GM10248 (cell line): ENCODE measurements at regions not wholly inside any gene's neighbourhood (a gene's known extent, or its start where the extent isn't known, plus 50 kb on each side); places are given as distances from the start of the nearest gene placed in this dataset.

Source experiments
- CTCF ChIA-PET: fragments of 300-600 bp; sonication (Branson Sonifier 250); formaldehyde crosslinking; extraction: SDS; loops from one replicate; lab custom pipeline; 2021; ENCODE audit warnings: antibody characterized with exemption; lab: Yijun Ruan, JAX
- POLR2A ChIA-PET: fragments of 350-650 bp; sonication (Branson Sonifier 250); formaldehyde crosslinking; extraction: SDS; loops from one replicate; lab custom pipeline; 2020; ENCODE audit warnings: antibody characterized with exemption; lab: Yijun Ruan, JAX
- DNase-seq: peaks from one replicate; pipeline ENCODE4 v3.0.0; 2012; ENCODE audit errors: extremely low spot score
- TF ChIP-seq, protein P1 (sequence below): IDR thresholded peaks from 2 replicates; pipeline ENCODE4 v1.5.1; 2012; ENCODE audit warnings: mild to moderate bottlenecking, low read depth; ENCODE audit errors: extremely low read depth, missing control alignments, control extremely low read depth

DNA sequence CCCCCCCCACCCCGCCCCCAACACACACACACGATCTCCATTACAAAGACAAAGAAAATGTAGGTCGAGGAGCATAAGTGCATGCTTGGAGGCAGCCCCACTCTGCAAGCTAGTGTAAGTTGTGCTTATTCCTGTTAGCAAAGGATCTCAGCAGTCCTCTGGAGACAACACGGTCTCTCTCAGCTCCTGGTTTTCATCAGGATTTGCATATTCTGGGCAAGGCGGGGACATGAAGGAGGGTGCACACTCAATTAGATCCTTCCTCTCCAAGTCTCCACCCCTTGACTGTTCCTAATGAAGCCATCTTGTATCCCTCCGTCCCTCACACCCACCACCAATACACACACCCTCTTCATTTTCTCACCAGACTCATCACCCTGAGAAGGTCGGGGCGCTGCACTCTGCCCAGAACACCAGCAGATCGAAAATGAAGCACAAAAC lies 63.8 kb downstream of the MRPL46 start:
- ChIA-PET POLR2A (no interaction called here), CTCF (no interaction called here)
- TF ChIP-seq, protein P1, sequence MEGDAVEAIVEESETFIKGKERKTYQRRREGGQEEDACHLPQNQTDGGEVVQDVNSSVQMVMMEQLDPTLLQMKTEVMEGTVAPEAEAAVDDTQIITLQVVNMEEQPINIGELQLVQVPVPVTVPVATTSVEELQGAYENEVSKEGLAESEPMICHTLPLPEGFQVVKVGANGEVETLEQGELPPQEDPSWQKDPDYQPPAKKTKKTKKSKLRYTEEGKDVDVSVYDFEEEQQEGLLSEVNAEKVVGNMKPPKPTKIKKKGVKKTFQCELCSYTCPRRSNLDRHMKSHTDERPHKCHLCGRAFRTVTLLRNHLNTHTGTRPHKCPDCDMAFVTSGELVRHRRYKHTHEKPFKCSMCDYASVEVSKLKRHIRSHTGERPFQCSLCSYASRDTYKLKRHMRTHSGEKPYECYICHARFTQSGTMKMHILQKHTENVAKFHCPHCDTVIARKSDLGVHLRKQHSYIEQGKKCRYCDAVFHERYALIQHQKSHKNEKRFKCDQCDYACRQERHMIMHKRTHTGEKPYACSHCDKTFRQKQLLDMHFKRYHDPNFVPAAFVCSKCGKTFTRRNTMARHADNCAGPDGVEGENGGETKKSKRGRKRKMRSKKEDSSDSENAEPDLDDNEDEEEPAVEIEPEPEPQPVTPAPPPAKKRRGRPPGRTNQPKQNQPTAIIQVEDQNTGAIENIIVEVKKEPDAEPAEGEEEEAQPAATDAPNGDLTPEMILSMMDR, result no peak
- no peak for DNase-seq

GRCh38 chr15:88401996-88402656 lies 65.1 kb downstream of the MRPL46 start:
- ChIA-PET POLR2A (no interaction called here), CTCF (interaction anchor here (1.0 to 1.7 kb wide), 2 partner anchors 47 to 53 kb away, joined by 3 read pairs; no protein-coding TSS in a partner anchor)
- TF ChIP-seq, protein P1, result no peak
- DNase-seq, result no peak

DNA sequence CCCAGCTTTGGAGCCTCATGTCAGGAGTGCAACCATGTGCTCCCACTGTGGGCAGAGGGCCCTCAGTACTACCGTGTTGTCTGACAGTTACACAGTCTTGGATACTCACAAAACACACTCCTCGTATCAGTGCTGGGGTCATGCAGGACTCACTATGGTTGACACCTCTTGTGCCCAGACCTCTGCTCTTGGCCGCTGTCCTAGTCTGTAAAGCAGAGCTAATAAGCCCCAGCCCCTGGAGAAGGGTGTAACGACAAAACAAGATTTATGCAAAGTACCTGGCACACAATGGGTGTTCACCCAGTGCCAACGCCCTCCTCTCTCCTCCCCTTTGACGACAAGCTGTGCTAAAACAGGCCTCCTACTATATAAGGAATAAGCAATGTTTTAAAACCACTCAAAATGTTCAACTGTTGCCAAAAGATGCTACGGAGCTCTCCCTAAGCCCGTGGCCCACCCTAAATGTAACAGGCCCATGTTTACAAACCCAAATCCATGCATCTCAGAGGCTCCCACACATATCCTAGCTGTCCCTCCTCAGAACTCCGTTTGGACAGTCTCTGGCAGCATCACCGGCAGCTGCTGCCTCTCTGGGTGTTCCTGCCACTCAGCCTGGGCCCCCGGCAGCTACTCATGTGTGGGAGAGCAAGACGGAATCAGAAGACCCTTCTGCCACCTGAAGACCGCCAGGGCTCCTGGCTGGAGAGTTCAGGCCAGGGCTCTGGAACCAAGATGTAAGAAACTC lies 65.8 kb downstream of the MRPL46 start:
- POLR2A ChIA-PET, result no interaction called here

DNA sequence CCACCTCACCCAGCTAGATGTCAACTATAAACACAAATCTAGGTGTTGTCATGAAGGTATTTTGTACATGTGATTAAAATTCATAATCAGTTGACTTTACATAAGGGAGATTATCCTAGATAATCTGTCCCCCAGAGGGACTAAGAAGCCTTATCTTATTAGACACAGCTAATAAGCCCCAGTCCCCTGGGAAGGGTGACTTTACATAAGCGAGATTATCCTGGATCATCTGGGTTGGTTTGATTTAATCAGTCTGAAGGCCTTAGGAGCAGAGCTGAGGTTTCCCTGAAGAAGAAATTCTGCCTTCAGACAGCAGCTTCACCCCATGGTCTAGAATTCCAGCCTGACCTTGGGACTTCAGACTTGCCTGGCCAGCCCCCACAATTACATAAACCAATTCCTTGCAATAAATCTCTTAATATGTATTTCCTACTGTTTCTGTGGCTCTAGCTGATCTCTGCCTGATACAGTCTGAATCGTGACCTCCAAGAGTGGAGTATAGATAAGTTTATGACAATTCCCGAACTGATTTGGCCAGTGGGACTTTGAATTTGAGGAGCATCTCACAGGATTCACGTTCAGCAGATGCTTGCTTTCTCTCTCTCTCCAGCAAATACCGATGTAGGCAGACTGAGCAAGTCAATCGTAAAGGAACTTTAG lies 66.5 kb downstream of the MRPL46 start:
- CTCF ChIA-PET, result interaction anchor here (1.7 kb wide), 1 partner anchor 45 kb away, joined by 3 read pairs; no protein-coding TSS in a partner anchor
- TF ChIP-seq, protein P1, result no peak
- no peak for DNase-seq
- POLR2A ChIA-PET, result no interaction called here

More for the DNA sequence above, 65.8 kb downstream of the MRPL46 start:
- DNase-seq, result no peak
- TF ChIP-seq, protein P1, result no peak
- CTCF ChIA-PET, result interaction anchor here (1.0 to 1.7 kb wide), 2 partner anchors 46 to 53 kb away, joined by 3 read pairs; no protein-coding TSS in a partner anchor

- CTCF ChIA-PET, result no interaction called here
- no peak for DNase-seq
- TF ChIP-seq, protein P1, result no peak
- POLR2A ChIA-PET, result no interaction called here
These were observed 67.1 kb downstream of the MRPL46 start for GRCh38 chr15:88400084-88400483.

GRCh38 chr15:88399021-88399685 lies 68.0 kb downstream of the MRPL46 start:
- POLR2A ChIA-PET, result no interaction called here
- DNase-seq, result no peak
- CTCF ChIA-PET, result interaction anchor here (1.0 kb wide), 1 partner anchor 12 kb away, joined by 3 read pairs; no protein-coding TSS in a partner anchor
- TF ChIP-seq, protein P1, result no peak
